C1 segment of cervical spinal cord (tissue), 14 donors: ENCODE measurements at regions not wholly inside any gene's neighbourhood (a gene's known extent, or its start where the extent isn't known, plus 50 kb on each side); places are given as distances from the start of the nearest gene placed in this dataset.
"Not testable (repeated sequence)": the region's sequence is repeated elsewhere in the genome, so short reads cannot be mapped to it uniquely, and the experiment has no call there.

Experiments
- DNase-seq, 14 donors: peaks; one replicate each; lab custom pipeline; 2025; lab: John Stamatoyannopoulos, UW

DNA sequence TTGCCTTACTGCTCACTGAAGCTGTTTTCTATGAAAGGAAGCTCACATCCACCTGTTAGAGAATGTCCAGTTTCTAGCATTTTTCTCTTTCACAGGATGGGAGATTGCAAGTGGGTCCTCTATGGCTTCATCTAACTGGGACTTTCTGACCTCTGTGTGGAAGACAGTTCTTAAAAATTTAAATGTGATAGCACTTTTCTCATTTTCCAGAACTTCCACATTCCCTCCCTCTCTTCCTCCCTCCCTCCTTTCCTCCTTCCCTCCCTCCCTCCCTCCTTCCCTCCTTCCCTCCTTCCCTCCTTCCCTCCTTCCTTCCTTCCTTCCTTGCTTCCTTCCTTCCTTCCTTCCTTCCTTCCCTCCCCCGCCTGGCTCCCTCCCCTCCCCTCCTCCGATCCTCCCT, 291.1 kb downstream of the DOK5 start:
- no peak for DNase-seq

GRCh38 chr20:54763366-54763765, 288.0 kb downstream of the DOK5 start:
- no peak for DNase-seq

- DNase-seq = no peak
Measured at GRCh38 chr20:54759589-54759988, 284.2 kb downstream of the DOK5 start.

- no peak for DNase-seq
Measured at GRCh38 chr20:54746796-54747195, 271.4 kb downstream of the DOK5 start.

GRCh38 chr20:54745780-54746179, 270.4 kb downstream of the DOK5 start:
- DNase-seq = no peak

DNA sequence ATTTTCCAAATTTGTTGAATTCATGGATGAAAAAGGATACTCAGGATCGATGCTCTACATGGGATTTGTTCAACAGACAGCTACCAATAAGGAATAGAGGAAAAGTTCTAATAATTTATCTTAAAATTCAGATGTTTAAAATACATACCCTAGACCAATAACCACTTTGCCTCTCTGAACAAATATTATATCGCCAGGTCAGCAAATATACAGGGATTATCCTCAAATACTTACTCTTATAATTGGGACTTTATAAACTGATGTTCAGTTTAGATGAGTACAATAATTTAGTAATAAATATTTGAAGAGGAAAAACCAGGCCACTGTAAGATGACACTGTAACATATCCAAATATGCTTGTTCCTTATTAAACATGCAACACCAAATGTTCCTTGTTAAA, 268.7 kb downstream of the DOK5 start:
- no peak for DNase-seq

DNA sequence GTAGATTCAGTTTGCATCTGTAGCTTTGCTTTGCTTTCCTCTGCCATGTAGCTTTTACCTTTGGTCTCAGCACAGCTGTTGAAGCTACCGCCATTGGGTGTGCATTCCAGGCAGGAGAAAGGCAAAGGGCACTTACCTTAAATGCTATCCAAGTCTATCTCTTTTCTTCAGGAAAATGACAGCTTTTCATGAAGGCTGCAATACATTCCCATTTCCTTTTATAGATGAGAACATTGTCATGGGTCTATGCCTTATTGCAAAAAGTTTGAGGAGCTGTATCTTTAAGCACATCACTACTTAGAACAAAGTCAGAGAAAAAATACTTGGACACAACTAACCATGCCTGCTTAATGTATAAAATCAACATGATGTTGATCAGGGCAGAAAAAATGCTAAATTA, 266.8 kb downstream of the DOK5 start:
- no peak for DNase-seq

GRCh38 chr20:54736421-54736820, 261.0 kb downstream of the DOK5 start:
- no peak for DNase-seq

DNA sequence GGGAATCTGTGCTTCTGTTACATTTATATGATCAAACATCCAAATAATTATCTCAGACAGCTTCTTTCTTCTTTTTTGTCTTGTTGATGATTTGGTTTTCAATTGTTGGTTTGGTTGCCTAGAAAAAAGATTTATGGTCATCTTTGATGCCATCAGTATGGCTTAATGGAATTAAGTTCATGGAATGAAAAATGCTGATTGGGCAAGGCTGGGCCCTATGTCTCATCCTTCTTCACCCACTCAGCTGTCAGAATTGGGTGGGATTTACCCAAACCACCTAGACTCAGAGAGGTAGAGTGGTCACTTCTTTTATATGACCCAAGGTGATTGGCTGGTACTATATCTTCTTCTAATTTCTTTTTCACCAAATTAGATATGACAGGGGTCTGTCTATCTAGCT, 258.3 kb downstream of the DOK5 start:
- no peak for DNase-seq

GRCh38 chr20:54727490-54727889, 252.1 kb downstream of the DOK5 start:
- no peak for DNase-seq

DNA sequence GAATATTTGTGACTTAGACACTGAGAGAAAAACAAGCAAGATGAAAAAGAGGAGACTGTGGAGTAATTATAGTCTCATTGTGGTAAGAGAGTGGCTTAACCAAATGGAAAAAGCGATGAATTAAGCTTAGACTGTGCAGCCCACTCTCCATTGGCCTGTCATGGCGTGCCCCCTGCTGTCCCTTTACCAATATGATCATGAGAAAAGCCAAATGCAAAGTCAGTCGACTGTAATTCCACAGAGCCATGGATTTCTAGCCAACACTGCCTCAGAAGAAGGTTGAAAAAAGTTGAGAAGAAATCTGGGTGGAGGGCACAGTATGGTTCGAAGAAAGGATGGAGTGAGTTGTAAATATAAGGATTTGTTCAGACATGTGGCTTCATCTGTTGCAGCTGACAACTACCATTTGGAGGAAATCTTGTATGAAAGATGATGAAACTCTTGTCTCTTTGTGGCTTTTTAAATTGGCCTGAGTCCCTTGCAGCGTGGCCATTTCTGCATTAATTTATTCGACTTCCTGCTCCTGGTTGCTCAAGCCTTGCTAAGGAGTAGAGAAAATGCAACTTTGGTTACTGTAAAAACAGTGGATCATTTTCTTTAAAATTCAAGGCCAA, 251.4 kb downstream of the DOK5 start:
- DNase-seq = no peak

- not testable (repeated sequence) for DNase-seq
Measured at GRCh38 chr20:54725266-54725665, 249.9 kb downstream of the DOK5 start.

GRCh38 chr20:54723723-54724122, 248.3 kb downstream of the DOK5 start:
- no peak for DNase-seq

- no peak for DNase-seq
Measured at GRCh38 chr20:54717983-54718382, 242.6 kb downstream of the DOK5 start.

DNA sequence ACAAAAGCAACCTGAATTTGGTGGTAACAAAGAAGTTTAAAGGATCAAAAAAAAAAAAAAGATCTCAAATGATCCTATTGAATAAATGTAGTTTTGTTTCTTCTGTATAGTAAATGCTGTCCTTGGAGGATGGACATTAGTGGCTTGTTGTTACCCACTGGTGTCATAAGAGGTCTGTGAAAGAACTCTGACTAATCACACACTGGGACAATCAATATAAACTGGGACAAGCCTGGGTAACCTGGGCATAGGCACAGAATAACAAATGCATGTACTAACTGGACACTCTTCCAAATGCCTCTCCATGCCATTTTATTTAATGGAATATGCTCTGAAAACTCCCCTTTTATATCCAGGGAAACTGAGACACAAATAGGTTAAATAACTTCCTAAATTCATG, 241.4 kb downstream of the DOK5 start:
- DNase-seq = no peak

- DNase-seq = no peak
Measured at GRCh38 chr20:54716174-54716747, 240.9 kb downstream of the DOK5 start.

DNA sequence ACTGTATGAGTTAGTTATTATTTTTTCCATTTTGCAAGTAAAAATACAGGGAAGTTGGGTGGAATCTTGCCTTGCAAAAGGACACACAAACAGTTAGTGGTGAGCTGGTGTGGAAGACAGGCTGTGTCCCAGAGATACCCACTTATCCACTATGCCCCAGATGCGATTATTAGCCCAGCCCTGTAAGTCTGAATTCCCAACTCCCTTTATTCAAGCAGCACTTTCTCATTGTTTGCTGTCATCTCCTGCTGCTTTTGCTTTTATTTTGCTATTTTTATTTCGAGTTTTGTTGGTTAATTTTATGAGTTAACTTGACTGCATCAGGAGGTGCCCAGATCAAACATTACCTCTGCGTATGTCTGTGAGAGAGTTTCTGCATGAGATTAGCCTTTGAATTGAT, 239.4 kb downstream of the DOK5 start:
- no peak for DNase-seq

- DNase-seq = no peak
Measured at GRCh38 chr20:54713727-54714126, 238.3 kb downstream of the DOK5 start.

GRCh38 chr20:54711071-54711470, 235.7 kb downstream of the DOK5 start:
- no peak for DNase-seq

GRCh38 chr20:54710341-54710740, 234.9 kb downstream of the DOK5 start:
- no peak for DNase-seq

DNA sequence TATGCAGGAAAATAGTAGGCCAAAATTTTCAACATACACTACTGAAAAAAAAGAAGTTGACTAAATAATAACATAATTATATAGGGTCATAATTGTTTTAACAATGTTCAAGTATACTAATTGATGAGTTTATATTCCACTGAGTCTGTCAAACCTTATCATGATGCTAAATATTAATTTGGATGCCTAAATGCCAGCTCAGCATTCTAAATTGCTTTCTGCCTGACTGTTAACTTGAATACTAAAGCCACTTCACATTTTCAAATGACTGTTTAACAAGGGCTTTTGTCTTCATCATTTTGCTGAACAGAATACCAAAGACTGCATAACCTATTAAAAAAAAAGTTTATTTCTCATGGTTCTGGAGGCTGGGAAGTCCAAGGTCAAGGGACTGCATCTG, 232.8 kb downstream of the DOK5 start:
- DNase-seq = no peak

GRCh38 chr20:54707801-54708200, 232.4 kb downstream of the DOK5 start:
- no peak for DNase-seq

GRCh38 chr20:54706581-54706980, 231.2 kb downstream of the DOK5 start:
- DNase-seq = no peak

DNA sequence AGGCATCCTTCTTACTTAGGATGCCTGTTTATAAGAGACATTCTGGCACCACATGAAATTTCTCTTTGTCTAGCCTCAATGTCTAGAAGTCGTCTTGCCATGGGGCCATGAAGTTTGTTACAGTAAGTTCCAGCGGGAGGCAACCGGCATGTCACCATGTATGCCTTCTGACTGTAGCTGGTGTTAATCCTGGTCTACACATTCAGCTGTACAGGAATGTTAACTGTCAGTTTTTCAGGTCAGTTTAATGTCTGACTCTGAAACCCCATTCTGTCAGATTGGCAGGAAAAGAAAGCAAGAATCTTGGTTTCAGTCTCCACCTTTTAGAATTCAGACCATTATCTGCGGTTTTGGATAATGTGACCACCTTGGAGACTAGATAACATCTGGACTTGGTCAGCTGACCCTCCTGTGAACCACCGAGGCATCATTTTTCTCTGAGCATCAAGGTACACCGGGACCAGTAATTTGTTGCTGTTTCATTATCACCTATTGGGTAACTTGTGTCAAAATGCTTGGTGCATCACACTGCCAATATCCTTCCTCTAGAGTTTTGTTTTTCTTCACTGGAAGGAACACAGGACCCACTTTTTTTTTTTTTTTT, 228.7 kb downstream of the DOK5 start:
- no peak for DNase-seq
